ENCODE measurements at regions not wholly inside any gene's neighbourhood (a gene's known extent, or its start where the extent isn't known, plus 50 kb on each side); places are given as distances from the start of the nearest gene placed in this dataset.
"Not testable (repeated sequence)": the region's sequence is repeated elsewhere in the genome, so short reads cannot be mapped to it uniquely, and the experiment has no call there.

DNA sequence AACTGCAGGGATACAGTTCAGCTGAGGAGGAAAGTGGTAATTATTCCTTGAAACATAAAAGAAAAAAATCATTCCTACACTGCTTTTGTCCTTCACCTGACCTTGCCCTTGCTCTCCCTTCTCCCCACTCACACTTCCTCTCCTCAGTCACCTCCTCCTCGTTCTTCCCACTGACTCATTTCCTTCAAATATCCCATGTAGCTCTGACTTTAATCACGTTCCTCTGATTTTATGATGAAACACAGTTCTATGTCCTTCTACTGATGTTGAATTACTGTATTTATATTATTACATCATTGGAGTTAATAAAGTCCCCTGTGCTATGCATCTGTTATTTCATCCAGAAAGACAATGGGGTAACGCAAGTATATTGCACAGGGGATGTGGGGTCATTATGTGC, 575.6 kb downstream of the POM121L12 start:
- no peaks in the 10 kb centered on the region for H3K4me1 ChIP-seq (ENCODE audit: insufficient read depth, insufficient read length)
- no peak overlapping the region for H3K4me3 ChIP-seq (ENCODE audit: insufficient read length, low read depth)
- no peaks in the 10 kb centered on the region for H3K36me3 ChIP-seq (ENCODE audit: insufficient read depth, insufficient read length, low read length)
- H3K27me3 ChIP-seq (ENCODE audit: insufficient read depth, insufficient read length): no peaks in the 10 kb centered on the region
- TF ChIP-seq YY1 (IDR thresholded peaks at IDR 0.05; ENCODE audit: insufficient read depth, insufficient read length) (no peak), ZNF274 (IDR thresholded peaks at IDR 0.05; ENCODE audit: low read depth, low read length) (no peak), SUZ12 (IDR thresholded peaks at IDR 0.05; ENCODE audit: extremely low read depth, insufficient read depth, insufficient read length) (no peak)
- H3K9me3 ChIP-seq (ENCODE audit: insufficient read depth, low read length): no peaks in the 10 kb centered on the region
- DNase-seq (ENCODE audit: low read depth, low spot score): no peak
- no peak overlapping the region for H3K9ac ChIP-seq (ENCODE audit: insufficient read length, low read depth)

DNA sequence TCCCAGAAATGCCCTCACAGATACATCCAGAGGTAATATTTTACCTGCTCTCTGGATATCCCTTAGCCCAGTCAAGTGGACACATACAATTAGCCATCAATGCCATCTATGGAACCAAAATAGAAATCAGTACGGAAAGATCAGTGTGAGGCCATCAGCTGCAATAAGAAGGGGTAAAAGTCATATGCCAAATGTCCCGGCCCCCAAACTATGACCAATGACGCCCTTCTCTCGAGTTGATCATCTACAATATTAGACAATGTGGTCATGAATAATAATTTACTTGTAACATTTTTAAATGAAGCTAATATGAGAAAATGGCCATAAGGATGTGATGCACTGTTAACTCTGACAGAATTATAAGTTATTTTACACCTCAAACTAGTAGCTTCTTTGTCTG, 588.9 kb downstream of the POM121L12 start:
- DNase-seq (ENCODE audit: low read depth, low spot score): no peak
- TF ChIP-seq ZNF274 (IDR thresholded peaks at IDR 0.05; ENCODE audit: low read depth, low read length) (no peak), SUZ12 (IDR thresholded peaks at IDR 0.05; ENCODE audit: extremely low read depth, insufficient read depth, insufficient read length) (no peak), YY1 (IDR thresholded peaks at IDR 0.05; ENCODE audit: insufficient read depth, insufficient read length) (no peak)
- Histone ChIP-seq H3K9ac (ENCODE audit: insufficient read length, low read depth) (no peak overlapping the region), H3K4me3 (ENCODE audit: insufficient read length, low read depth) (no peak overlapping the region), H3K36me3 (ENCODE audit: insufficient read depth, insufficient read length, low read length) (no peaks in the 10 kb centered on the region), H3K27me3 (ENCODE audit: insufficient read depth, insufficient read length) (no peaks in the 10 kb centered on the region), H3K4me1 (ENCODE audit: insufficient read depth, insufficient read length) (no peaks in the 10 kb centered on the region), H3K9me3 (ENCODE audit: insufficient read depth, low read length) (no peaks in the 10 kb centered on the region)

DNA sequence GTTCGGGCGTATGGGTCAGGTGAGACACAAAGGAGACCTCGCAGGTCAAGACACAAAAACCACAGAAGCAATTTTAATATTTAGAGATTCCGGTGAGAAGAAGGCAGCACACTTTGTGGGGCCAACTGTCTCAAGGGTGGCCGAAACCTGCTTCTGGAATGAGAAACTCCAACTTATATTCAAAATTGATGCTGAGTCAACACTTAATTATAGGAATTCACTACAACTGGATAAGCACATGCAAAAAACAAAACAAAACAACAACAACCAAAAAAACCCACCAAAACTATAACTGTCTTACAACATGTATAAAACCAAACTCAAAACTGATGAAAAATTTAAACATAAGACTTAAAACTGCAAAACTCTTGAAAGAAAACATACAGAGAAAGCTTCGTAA, 593.3 kb downstream of the POM121L12 start:
- Histone ChIP-seq H3K36me3 (ENCODE audit: insufficient read depth, insufficient read length, low read length) (no peaks in the 10 kb centered on the region), H3K9me3 (ENCODE audit: insufficient read depth, low read length) (no peaks in the 10 kb centered on the region), H3K4me1 (ENCODE audit: insufficient read depth, insufficient read length) (no peaks in the 10 kb centered on the region), H3K4me3 (ENCODE audit: insufficient read length, low read depth) (no peak overlapping the region), H3K27me3 (ENCODE audit: insufficient read depth, insufficient read length) (no peaks in the 10 kb centered on the region), H3K9ac (ENCODE audit: insufficient read length, low read depth) (no peak overlapping the region)
- no peak for TF ChIP-seq ZNF274 (IDR thresholded peaks at IDR 0.05; ENCODE audit: low read depth, low read length)
- no peak for TF ChIP-seq YY1 (IDR thresholded peaks at IDR 0.05; ENCODE audit: insufficient read depth, insufficient read length)
- TF ChIP-seq SUZ12 (IDR thresholded peaks at IDR 0.05; ENCODE audit: extremely low read depth, insufficient read depth, insufficient read length): no peak
- DNase-seq (ENCODE audit: low read depth, low spot score): no peak

DNA sequence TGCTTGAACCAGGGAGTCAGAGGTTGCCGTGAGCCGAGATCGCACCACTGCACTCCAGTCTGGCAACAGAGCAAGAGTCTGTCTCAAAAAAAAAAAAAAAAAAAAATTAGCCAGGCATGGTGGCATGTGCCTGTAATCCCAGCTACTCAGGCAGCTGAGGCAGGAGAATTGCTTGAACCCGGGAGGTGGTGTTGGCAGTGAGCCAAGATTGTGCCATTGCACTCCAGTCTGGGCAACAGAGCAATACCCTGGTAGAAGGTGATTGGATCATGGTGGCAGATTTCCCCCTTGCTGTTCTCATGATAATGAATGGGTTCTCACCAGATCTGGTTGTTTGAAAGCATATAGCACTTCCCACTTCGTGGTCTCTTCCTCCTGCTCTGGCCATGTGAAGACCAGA, 599.8 kb downstream of the POM121L12 start:
- H3K4me3 ChIP-seq (ENCODE audit: insufficient read length, low read depth); H3K27me3 ChIP-seq (ENCODE audit: insufficient read depth, insufficient read length); H3K4me1 ChIP-seq (ENCODE audit: insufficient read depth, insufficient read length); H3K9ac ChIP-seq (ENCODE audit: insufficient read length, low read depth); DNase-seq (ENCODE audit: low read depth, low spot score); H3K36me3 ChIP-seq (ENCODE audit: insufficient read depth, insufficient read length, low read length); H3K9me3 ChIP-seq (ENCODE audit: insufficient read depth, low read length): not testable (repeated sequence)

DNA sequence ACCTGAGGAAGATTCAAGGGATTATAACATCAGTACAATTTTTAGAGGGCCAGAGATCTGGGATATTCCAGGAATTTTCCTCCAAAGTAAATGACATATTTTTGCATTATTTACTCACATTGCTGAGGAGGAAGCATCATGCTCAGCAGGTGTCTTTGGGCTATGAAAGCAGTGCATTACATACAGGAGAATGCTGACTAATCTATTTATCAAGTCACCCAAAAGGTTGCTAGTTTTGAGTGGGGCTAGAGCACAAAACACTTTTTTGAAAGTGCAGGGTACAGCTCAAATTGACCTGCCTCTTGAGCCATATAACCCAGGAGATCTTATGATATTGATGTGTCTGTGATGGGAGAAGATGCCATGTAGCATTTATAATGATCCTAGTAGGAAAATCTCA, 603.1 kb downstream of the POM121L12 start:
- H3K27me3 ChIP-seq (ENCODE audit: insufficient read depth, insufficient read length): no peaks in the 10 kb centered on the region
- no peaks in the 10 kb centered on the region for H3K36me3 ChIP-seq (ENCODE audit: insufficient read depth, insufficient read length, low read length)
- no peak overlapping the region for H3K9ac ChIP-seq (ENCODE audit: insufficient read length, low read depth)
- no peak for DNase-seq (ENCODE audit: low read depth, low spot score)
- no peak overlapping the region for H3K4me3 ChIP-seq (ENCODE audit: insufficient read length, low read depth)
- TF ChIP-seq ZNF274 (IDR thresholded peaks at IDR 0.05; ENCODE audit: low read depth, low read length): no peak
- peaks cover under 1% of the 10 kb centered on the region for H3K4me1 ChIP-seq (ENCODE audit: insufficient read depth, insufficient read length)
- H3K9me3 ChIP-seq (ENCODE audit: insufficient read depth, low read length): peaks cover 6% of the 10 kb centered on the region; the same call in 1 of the 2 replicates

DNA sequence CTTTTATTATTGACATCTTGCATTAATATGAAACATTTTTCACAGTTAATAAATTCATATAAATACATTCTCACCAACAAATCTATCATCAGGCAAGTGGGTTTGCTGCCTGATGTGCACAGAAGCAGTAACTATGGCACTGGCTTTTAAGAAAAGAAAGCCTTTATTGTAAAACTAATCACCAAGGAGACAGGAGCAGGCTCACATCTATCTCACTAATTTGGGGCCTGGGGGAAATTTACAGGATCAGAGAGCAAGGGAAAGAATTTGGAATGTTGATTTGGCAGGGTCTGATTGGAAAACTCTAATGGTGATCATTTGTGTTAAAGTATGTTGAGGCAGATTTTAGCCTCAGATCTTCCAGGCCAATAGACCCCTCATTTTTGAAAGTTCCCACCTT, 605.7 kb downstream of the POM121L12 start:
- DNase-seq (ENCODE audit: low read depth, low spot score): no peak
- no peak overlapping the region for H3K9ac ChIP-seq (ENCODE audit: insufficient read length, low read depth)
- no peak overlapping the region for H3K4me3 ChIP-seq (ENCODE audit: insufficient read length, low read depth)
- 0 out of 2 replicates have a peak, but pooled peaks cover 6% of the 10 kb centered on the region for H3K9me3 ChIP-seq (ENCODE audit: insufficient read depth, low read length)
- peaks cover 2% of the 10 kb centered on the region for H3K4me1 ChIP-seq (ENCODE audit: insufficient read depth, insufficient read length)
- no peak for TF ChIP-seq ZNF274 (IDR thresholded peaks at IDR 0.05; ENCODE audit: low read depth, low read length)
- no peak for TF ChIP-seq YY1 (IDR thresholded peaks at IDR 0.05; ENCODE audit: insufficient read depth, insufficient read length)
- TF ChIP-seq SUZ12 (IDR thresholded peaks at IDR 0.05; ENCODE audit: extremely low read depth, insufficient read depth, insufficient read length): no peak
- no peaks in the 10 kb centered on the region for H3K27me3 ChIP-seq (ENCODE audit: insufficient read depth, insufficient read length)
- H3K36me3 ChIP-seq (ENCODE audit: insufficient read depth, insufficient read length, low read length): no peaks in the 10 kb centered on the region

DNA sequence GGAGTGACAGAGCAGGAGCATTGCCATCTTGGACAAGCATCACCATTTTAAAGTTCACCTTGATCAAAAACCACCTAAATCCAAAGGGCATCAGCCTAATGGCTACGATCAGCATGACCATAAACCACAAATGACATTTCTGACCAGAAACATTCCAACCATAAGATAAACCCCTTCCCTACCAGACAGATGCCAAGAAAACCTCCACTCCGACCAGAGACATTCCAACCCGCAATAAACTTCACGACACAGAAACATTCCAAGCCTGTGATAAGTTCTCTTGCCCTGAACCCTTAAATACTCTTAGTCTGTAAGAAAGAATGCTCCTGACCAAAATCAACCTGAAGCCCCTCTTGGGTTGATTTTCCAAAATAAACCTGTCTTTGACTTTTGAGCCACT, 606.9 kb downstream of the POM121L12 start:
- H3K4me1 ChIP-seq (ENCODE audit: insufficient read depth, insufficient read length): peaks cover 2% of the 10 kb centered on the region
- peaks cover 4% of the 10 kb centered on the region; the same call in 1 of the 2 replicates for H3K9me3 ChIP-seq (ENCODE audit: insufficient read depth, low read length)
- H3K9ac ChIP-seq (ENCODE audit: insufficient read length, low read depth): no peak overlapping the region
- DNase-seq (ENCODE audit: low read depth, low spot score): no peak
- H3K27me3 ChIP-seq (ENCODE audit: insufficient read depth, insufficient read length): no peaks in the 10 kb centered on the region
- no peak for TF ChIP-seq ZNF274 (IDR thresholded peaks at IDR 0.05; ENCODE audit: low read depth, low read length)
- no peak for TF ChIP-seq YY1 (IDR thresholded peaks at IDR 0.05; ENCODE audit: insufficient read depth, insufficient read length)
- no peak for TF ChIP-seq SUZ12 (IDR thresholded peaks at IDR 0.05; ENCODE audit: extremely low read depth, insufficient read depth, insufficient read length)
- no peak overlapping the region for H3K4me3 ChIP-seq (ENCODE audit: insufficient read length, low read depth)
- no peaks in the 10 kb centered on the region for H3K36me3 ChIP-seq (ENCODE audit: insufficient read depth, insufficient read length, low read length)

DNA sequence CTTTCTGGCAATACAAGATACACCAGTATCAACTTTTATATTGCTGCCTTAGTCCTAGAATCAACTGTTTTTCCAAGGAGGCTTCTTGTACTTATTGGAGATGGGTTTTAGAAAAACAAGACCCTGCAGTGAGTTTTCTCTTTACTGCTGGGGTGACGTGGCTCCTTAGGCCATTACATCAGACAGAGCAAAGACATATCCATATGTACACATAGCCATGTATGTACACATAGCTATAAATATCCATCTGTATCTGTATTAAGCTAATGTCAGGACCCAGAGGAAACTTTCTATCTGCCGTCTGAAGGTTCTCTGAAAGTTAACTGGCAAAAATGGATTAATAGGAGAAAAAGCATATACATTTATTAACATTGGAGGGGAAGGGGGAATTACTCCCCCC, 607.4 kb downstream of the POM121L12 start:
- no peak for TF ChIP-seq ZNF274 (IDR thresholded peaks at IDR 0.05; ENCODE audit: low read depth, low read length)
- TF ChIP-seq SUZ12 (IDR thresholded peaks at IDR 0.05; ENCODE audit: extremely low read depth, insufficient read depth, insufficient read length): no peak
- TF ChIP-seq YY1 (IDR thresholded peaks at IDR 0.05; ENCODE audit: insufficient read depth, insufficient read length): no peak
- no peaks in the 10 kb centered on the region for H3K36me3 ChIP-seq (ENCODE audit: insufficient read depth, insufficient read length, low read length)
- H3K27me3 ChIP-seq (ENCODE audit: insufficient read depth, insufficient read length): no peaks in the 10 kb centered on the region
- peaks cover 2% of the 10 kb centered on the region for H3K4me1 ChIP-seq (ENCODE audit: insufficient read depth, insufficient read length)
- peaks cover 4% of the 10 kb centered on the region; the same call in 1 of the 2 replicates for H3K9me3 ChIP-seq (ENCODE audit: insufficient read depth, low read length)
- DNase-seq (ENCODE audit: low read depth, low spot score): no peak
- H3K9ac ChIP-seq (ENCODE audit: insufficient read length, low read depth): no peak overlapping the region
- no peak overlapping the region for H3K4me3 ChIP-seq (ENCODE audit: insufficient read length, low read depth)

All from NT2/D1 (cell line).